ENCODE measurements at regions not wholly inside any gene's neighbourhood (a gene's known extent, or its start where the extent isn't known, plus 50 kb on each side); places are given as distances from the start of the nearest gene placed in this dataset.

GRCh38 chr5:2276101-2276500, 393.4 kb upstream of the IRX4 start:
- no peak overlapping the region for H3K27ac ChIP-seq
- DNase-seq (no peak), ATAC-seq (no peak)
- no peaks in the 10 kb centered on the region for H3K36me3 ChIP-seq
- no peaks in the 10 kb centered on the region for H3K4me1 ChIP-seq
- no peaks in the 10 kb centered on the region for H3K9me3 ChIP-seq
- TF ChIP-seq CTCF (IDR thresholded peaks at IDR 0.05): no peak
- no peak overlapping the region for H3K4me3 ChIP-seq
- H3K27me3 ChIP-seq: no peaks in the 10 kb centered on the region
- intact Hi-C loops (cut with DNase I): no loop called here

- TF ChIP-seq CTCF (IDR thresholded peaks at IDR 0.05): no peak
Observed at GRCh38 chr5:2272755-2273154, 390.0 kb upstream of the IRX4 start.

GRCh38 chr5:2272039-2272438, 389.3 kb upstream of the IRX4 start:
- DNase-seq: no peak
- no peak overlapping the region for H3K27ac ChIP-seq
- intact Hi-C loops (cut with DNase I): no loop called here
- H3K27me3 ChIP-seq: no peaks in the 10 kb centered on the region
- TF ChIP-seq CTCF (IDR thresholded peaks at IDR 0.05): no peak
- H3K36me3 ChIP-seq: no peaks in the 10 kb centered on the region
- H3K4me1 ChIP-seq: no peaks in the 10 kb centered on the region
- no peak overlapping the region for H3K4me3 ChIP-seq
- H3K9me3 ChIP-seq: no peaks in the 10 kb centered on the region
- no peak for ATAC-seq

More at GRCh38 chr5:2272755-2273154, 390.0 kb upstream of the IRX4 start:
- Histone ChIP-seq H3K9me3 (no peaks in the 10 kb centered on the region), H3K27ac (no peak overlapping the region), H3K4me1 (no peaks in the 10 kb centered on the region), H3K4me3 (no peak overlapping the region), H3K27me3 (no peaks in the 10 kb centered on the region), H3K36me3 (no peaks in the 10 kb centered on the region)
- DNase-seq (no peak), ATAC-seq (no peak)
- intact Hi-C loops (cut with DNase I): no loop called here

- no peak for TF ChIP-seq CTCF (IDR thresholded peaks at IDR 0.05)
- intact Hi-C loops (cut with DNase I): no loop called here
- DNase-seq (no peak), ATAC-seq (no peak)
- H3K4me1 ChIP-seq: no peaks in the 10 kb centered on the region
- H3K27me3 ChIP-seq: no peaks in the 10 kb centered on the region
- no peaks in the 10 kb centered on the region for H3K9me3 ChIP-seq
- H3K4me3 ChIP-seq: no peak overlapping the region
- H3K27ac ChIP-seq: no peak overlapping the region
- H3K36me3 ChIP-seq: no peaks in the 10 kb centered on the region
Observed at GRCh38 chr5:2271316-2271715, 388.6 kb upstream of the IRX4 start.

GRCh38 chr5:2270467-2270866, 387.7 kb upstream of the IRX4 start:
- Histone ChIP-seq H3K4me1 (no peaks in the 10 kb centered on the region), H3K4me3 (no peak overlapping the region), H3K27ac (no peak overlapping the region), H3K36me3 (no peaks in the 10 kb centered on the region), H3K9me3 (no peaks in the 10 kb centered on the region), H3K27me3 (no peaks in the 10 kb centered on the region)
- DNase-seq (no peak), ATAC-seq (no peak)
- intact Hi-C loops (cut with DNase I): no loop called here
- TF ChIP-seq CTCF (IDR thresholded peaks at IDR 0.05): no peak

GRCh38 chr5:2269656-2270055, 386.9 kb upstream of the IRX4 start:
- DNase-seq: no peak
- Histone ChIP-seq H3K36me3 (no peaks in the 10 kb centered on the region), H3K27me3 (no peaks in the 10 kb centered on the region), H3K27ac (no peak overlapping the region), H3K4me3 (no peak overlapping the region), H3K9me3 (no peaks in the 10 kb centered on the region), H3K4me1 (no peaks in the 10 kb centered on the region)
- intact Hi-C loops (cut with DNase I): no loop called here
- ATAC-seq: no peak
- no peak for TF ChIP-seq CTCF (IDR thresholded peaks at IDR 0.05)

Data from upper lobe of right lung (tissue), 1 donor.